AG09309 (cell line): ENCODE measurements at regions not wholly inside any gene's neighbourhood (a gene's known extent, or its start where the extent isn't known, plus 50 kb on each side); places are given as distances from the start of the nearest gene placed in this dataset.

Source experiments
- DNase-seq: peaks from one replicate; pipeline ENCODE4 v3.0.0-alpha.2; 2010; ENCODE audit warnings: low read depth
- H3K4me3 ChIP-seq: 2 replicates; pipeline ENCODE4 v1.5.1; 2011; ENCODE audit warnings: mild to moderate bottlenecking, low read depth, low read length, moderate library complexity; ENCODE audit not compliant: control insufficient read depth
- CTCF ChIP-seq: IDR thresholded peaks from 2 replicates; pipeline ENCODE4 v1.5.1; 2011; ENCODE audit warnings: mild to moderate bottlenecking, low read depth, low read length, inconsistent platforms; ENCODE audit not compliant: insufficient read depth, control insufficient read depth; ENCODE audit errors: missing control alignments

- no peak overlapping the region for H3K4me3 ChIP-seq
- no peak for TF ChIP-seq CTCF
- DNase-seq = no peak
These were observed 323.1 kb upstream of the SLC35B3 start for GRCh38 chr6:8758412-8758811.

GRCh38 chr6:8750627-8751026 is 315.3 kb upstream of the SLC35B3 start:
- no peak overlapping the region for H3K4me3 ChIP-seq
- DNase-seq = no peak
- TF ChIP-seq CTCF = no peak

DNA sequence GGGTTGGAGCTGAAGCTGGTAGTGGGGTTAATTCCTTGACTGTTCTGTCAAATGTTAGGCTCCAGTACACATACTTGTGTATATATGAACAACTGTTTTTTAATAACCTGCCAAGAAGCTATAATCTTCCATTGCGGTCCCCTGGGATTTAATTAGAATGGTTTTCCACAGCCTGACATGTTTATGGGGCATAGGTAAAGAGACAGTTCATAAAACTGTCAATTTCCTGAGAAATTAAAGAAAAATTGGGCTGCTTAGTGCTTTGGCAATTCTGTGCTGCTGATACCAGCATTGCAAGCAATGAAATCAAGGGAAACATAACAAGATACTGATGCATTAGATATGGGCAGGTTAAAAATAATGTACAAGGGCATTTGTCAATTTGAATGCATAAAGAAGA is 314.1 kb upstream of the SLC35B3 start:
- no peak for DNase-seq
- H3K4me3 ChIP-seq = no peak overlapping the region
- TF ChIP-seq CTCF = no peak

DNA sequence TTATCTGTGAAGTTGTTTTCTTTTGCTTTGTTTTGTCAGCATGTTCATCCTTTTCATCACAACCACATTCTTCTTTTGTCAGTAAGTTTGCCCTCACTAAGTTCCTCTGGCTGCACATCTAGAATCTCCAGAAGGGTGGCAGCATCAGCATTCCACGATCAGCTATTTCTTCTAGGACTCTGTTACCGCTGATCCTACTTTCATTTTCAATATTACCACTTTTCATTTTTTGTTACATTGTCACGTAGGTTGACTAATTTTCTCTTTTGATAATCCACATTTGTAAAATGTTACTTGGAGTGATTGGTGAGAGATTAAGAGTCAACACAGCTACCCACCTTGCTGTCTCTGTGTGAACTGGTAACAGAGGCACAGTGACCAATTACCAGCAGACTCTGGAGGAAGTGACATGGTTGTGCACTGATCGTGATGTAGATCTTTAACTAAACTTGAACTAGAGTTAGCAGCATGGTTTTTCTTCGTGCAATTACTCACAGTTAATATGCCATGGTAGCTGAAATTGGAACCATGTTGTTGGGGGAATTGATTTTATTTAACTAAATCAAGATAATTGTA is 307.9 kb upstream of the SLC35B3 start:
- TF ChIP-seq CTCF = no peak
- no peak overlapping the region for H3K4me3 ChIP-seq
- DNase-seq = no peak

- no peak overlapping the region for H3K4me3 ChIP-seq
- DNase-seq = no peak
- no peak for TF ChIP-seq CTCF
These were observed 304.1 kb upstream of the SLC35B3 start for GRCh38 chr6:8739454-8739853.

DNA sequence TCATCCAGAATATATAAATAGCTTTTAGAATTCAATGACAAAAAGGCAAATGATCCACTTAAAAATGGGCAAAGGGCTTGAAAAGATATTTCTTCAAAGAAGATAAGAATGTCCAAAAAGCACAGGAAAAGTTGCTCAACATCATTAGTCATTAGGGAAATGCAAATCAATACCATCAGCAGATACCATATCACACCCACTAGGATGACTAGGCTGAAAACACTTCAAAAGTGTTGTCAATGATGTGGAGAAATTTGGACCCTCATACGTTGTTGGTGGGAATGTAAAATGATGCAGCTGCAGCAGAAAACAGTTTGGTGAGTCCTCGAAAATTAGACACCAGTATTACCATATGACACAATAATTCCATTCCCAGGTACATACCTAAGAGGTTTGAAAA is 303.6 kb upstream of the SLC35B3 start:
- no peak for DNase-seq

More for the DNA sequence above, 303.6 kb upstream of the SLC35B3 start:
- H3K4me3 ChIP-seq = no peak overlapping the region
- no peak for TF ChIP-seq CTCF
